ENCODE measurements at regions not wholly inside any gene's neighbourhood (a gene's known extent, or its start where the extent isn't known, plus 50 kb on each side); places are given as distances from the start of the nearest gene placed in this dataset.

GRCh38 chr2:201949927-201950246 is 83.8 kb upstream of the FZD7 start:
- TF ChIP-seq ZNF274 (IDR thresholded peaks at IDR 0.05; ENCODE audit: borderline replicate concordance, low read depth, low read length) = no peak
- TF ChIP-seq E2F1 (CRISPR knock-in tag; IDR thresholded peaks at IDR 0.05) = no peak
- TF ChIP-seq EP300 (IDR thresholded peaks at IDR 0.05; ENCODE audit: low read length) = no peak
- TF ChIP-seq STAT5B (CRISPR knock-in tag; IDR thresholded peaks at IDR 0.05) = no peak
- TF ChIP-seq POLR2A (conservative IDR thresholded peaks at IDR 0.05) = no peak
- TF ChIP-seq REST (IDR thresholded peaks at IDR 0.05; ENCODE audit: borderline replicate concordance) = no peak
- no peak for TF ChIP-seq REST (CRISPR knock-in tag; IDR thresholded peaks at IDR 0.05; ENCODE audit: low read depth)
- no peak for TF ChIP-seq PCBP2 (IDR thresholded peaks at IDR 0.05; ENCODE audit: low read depth, low read length, poor library complexity, severe bottlenecking)
- no peak for TF ChIP-seq ZBTB49 (CRISPR knock-in tag; IDR thresholded peaks at IDR 0.05; ENCODE audit: borderline replicate concordance)
- no peak for TF ChIP-seq NKRF (IDR thresholded peaks at IDR 0.05; ENCODE audit: borderline replicate concordance)

Measured in K562 (cell line).